H1 (cell line): ENCODE measurements at regions not wholly inside any gene's neighbourhood (a gene's known extent, or its start where the extent isn't known, plus 50 kb on each side); places are given as distances from the start of the nearest gene placed in this dataset.

ENCODE experiments used
- EGR1 ChIP-seq: IDR thresholded peaks from 2 replicates; pipeline ENCODE4 v1.6.1; 2011; ENCODE audit warnings: low read depth, low read length, borderline replicate concordance
- GABPA ChIP-seq: IDR thresholded peaks from 2 replicates; pipeline ENCODE4 v1.6.1; 2011; ENCODE audit warnings: mild to moderate bottlenecking, low read length, moderate library complexity, borderline replicate concordance; ENCODE audit not compliant: insufficient read depth
- POLR2A ChIP-seq, 2 experiments: IDR thresholded peaks; 1 replicate in 1 of 2; 2 replicates in 1 of 2; pipeline ENCODE4 v1.6.1; 2011; ENCODE audit warnings: low read depth in 2 of 2, low read length in 2 of 2, mild to moderate bottlenecking in 2 of 2; ENCODE audit errors: control extremely low read depth in 1 of 2
- RAD21 ChIP-seq, 2 experiments: IDR thresholded peaks in 1 of 2; conservative IDR thresholded peaks in 1 of 2; 2 replicates each; pipeline ENCODE4 v1.6.1; 2011; ENCODE audit warnings: low read depth in 2 of 2, low read length in 2 of 2, improper control_type of control experiment in 1 of 2, inconsistent platforms in 1 of 2, mild to moderate bottlenecking in 1 of 2, moderate library complexity in 1 of 2
- SIRT6 ChIP-seq: IDR thresholded peaks from one replicate; pipeline ENCODE4 v1.7.1; 2012; ENCODE audit warnings: low read length, inconsistent platforms
- SUZ12 ChIP-seq: fragments of 200-600 bp; sonication (generic); IDR thresholded peaks from 2 replicates; pipeline ENCODE4 v1.6.1; 2012; ENCODE audit warnings: mild to moderate bottlenecking, inconsistent platforms, low read length, moderate library complexity, mixed read lengths
- TF ChIP-seq, protein P1 (sequence below): IDR thresholded peaks from 2 replicates; pipeline ENCODE4 v1.6.1; 2012; ENCODE audit warnings: inconsistent platforms
- TF ChIP-seq, protein P2 (sequence below), 3 experiments: IDR thresholded peaks; 1 replicate in 2 of 3; 2 replicates in 1 of 3; pipeline versions ENCODE4 v1.5.1 to v1.6.1; 2011; ENCODE audit warnings: low read length in 3 of 3, mild to moderate bottlenecking in 3 of 3, inconsistent platforms in 2 of 3, low read depth in 1 of 3, moderate library complexity in 1 of 3; ENCODE audit not compliant: insufficient read depth in 1 of 3; ENCODE audit errors: control extremely low read depth in 1 of 3

DNA sequence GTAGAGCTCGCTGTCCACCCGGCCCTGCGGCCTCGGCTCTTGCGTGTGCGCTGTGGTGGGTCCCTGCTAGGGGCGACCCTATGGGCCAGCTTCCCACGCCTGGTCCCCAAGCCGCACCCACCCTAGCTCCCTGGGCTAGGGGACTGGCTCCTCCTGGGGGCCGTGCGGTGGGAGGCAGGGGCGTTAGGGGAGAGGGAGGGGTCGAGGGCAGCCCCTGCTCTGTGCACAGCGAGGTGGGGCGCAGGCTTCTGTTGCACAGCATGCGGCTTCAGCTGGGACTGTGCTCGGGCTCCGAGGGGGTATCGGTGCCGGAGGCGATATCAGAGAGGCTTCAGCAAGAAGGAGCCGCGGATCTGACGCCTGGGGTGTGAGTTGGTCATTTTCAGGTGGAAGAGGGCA, 86.1 kb downstream of the ALG10 start:
- TF ChIP-seq, protein P1, sequence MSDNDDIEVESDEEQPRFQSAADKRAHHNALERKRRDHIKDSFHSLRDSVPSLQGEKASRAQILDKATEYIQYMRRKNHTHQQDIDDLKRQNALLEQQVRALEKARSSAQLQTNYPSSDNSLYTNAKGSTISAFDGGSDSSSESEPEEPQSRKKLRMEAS, result no peak
- TF ChIP-seq POLR2A (IDR thresholded peaks at IDR 0.05; ENCODE audit: control extremely low read depth in 1 of 2, low read depth in 2 of 2, low read length in 2 of 2) (no peak), SUZ12 (no peak), RAD21 (IDR thresholded peaks at IDR 0.05 in 1 of 2, conservative IDR thresholded peaks at IDR 0.05 in 1 of 2; ENCODE audit: low read depth in 2 of 2, low read length in 2 of 2) (no peak), GABPA (no peak), SIRT6 (no peak), EGR1 (no peak)
- TF ChIP-seq, protein P2, sequence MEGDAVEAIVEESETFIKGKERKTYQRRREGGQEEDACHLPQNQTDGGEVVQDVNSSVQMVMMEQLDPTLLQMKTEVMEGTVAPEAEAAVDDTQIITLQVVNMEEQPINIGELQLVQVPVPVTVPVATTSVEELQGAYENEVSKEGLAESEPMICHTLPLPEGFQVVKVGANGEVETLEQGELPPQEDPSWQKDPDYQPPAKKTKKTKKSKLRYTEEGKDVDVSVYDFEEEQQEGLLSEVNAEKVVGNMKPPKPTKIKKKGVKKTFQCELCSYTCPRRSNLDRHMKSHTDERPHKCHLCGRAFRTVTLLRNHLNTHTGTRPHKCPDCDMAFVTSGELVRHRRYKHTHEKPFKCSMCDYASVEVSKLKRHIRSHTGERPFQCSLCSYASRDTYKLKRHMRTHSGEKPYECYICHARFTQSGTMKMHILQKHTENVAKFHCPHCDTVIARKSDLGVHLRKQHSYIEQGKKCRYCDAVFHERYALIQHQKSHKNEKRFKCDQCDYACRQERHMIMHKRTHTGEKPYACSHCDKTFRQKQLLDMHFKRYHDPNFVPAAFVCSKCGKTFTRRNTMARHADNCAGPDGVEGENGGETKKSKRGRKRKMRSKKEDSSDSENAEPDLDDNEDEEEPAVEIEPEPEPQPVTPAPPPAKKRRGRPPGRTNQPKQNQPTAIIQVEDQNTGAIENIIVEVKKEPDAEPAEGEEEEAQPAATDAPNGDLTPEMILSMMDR (IDR thresholded peaks at IDR 0.05; ENCODE audit: control extremely low read depth in 1 of 3, insufficient read depth in 1 of 3, low read depth in 1 of 3, low read length in 3 of 3), result no peak
